OCI-LY1 (cell line): ENCODE measurements at regions not wholly inside any gene's neighbourhood (a gene's known extent, or its start where the extent isn't known, plus 50 kb on each side); places are given as distances from the start of the nearest gene placed in this dataset.

ENCODE experiments used
- H2AFZ ChIP-seq: fragments of 200-600 bp; sonication (generic), shearing (Covaris generic); 2 replicates; pipeline ENCODE4 v1.6.0; 2014; ENCODE audit warnings: antibody characterized with exemption, mild to moderate bottlenecking, low read length
- H3F3A ChIP-seq: fragments of 200-600 bp; sonication (generic), shearing (Covaris generic); 2 replicates; pipeline ENCODE4 v1.6.0; 2014; ENCODE audit warnings: mild to moderate bottlenecking, antibody characterized with exemption, low read length, moderate library complexity; ENCODE audit not compliant: insufficient read depth
- H3K27ac ChIP-seq: fragments of 200-600 bp; sonication (generic); 2 replicates; pipeline ENCODE4 v1.5.1; 2014; ENCODE audit warnings: low read length, mixed run types, mild to moderate bottlenecking, low read depth; ENCODE audit not compliant: poor library complexity, severe bottlenecking
- H3K27me3 ChIP-seq: fragments of 200-600 bp; sonication (generic); 2 replicates; pipeline ENCODE4 v1.6.0; 2014; ENCODE audit warnings: antibody characterized with exemption, mild to moderate bottlenecking, low read length, moderate library complexity; ENCODE audit not compliant: insufficient read depth
- H3K36me3 ChIP-seq: fragments of 200-600 bp; sonication (generic); 2 replicates; pipeline ENCODE4 v1.6.1; 2014; ENCODE audit warnings: mild to moderate bottlenecking, antibody characterized with exemption, low read length, moderate library complexity, mixed read lengths; ENCODE audit not compliant: insufficient read depth
- H3K4me1 ChIP-seq: fragments of 200-600 bp; sonication (generic); 2 replicates; pipeline ENCODE4 v1.5.1; 2014; ENCODE audit warnings: mild to moderate bottlenecking, low read length, moderate library complexity; ENCODE audit not compliant: insufficient read depth, severe bottlenecking
- H3K4me2 ChIP-seq: fragments of 200-600 bp; sonication (generic), shearing (Covaris generic); 2 replicates; pipeline ENCODE4 v1.6.1; 2014; ENCODE audit warnings: low read length
- H3K4me3 ChIP-seq: fragments of 200-600 bp; sonication (generic); 2 replicates; pipeline ENCODE4 v1.5.1; 2014; ENCODE audit warnings: low read length, low read depth, mild to moderate bottlenecking, mixed read lengths; ENCODE audit not compliant: poor library complexity, severe bottlenecking
- H3K79me2 ChIP-seq: fragments of 200-600 bp; shearing (Covaris generic); 2 replicates; pipeline ENCODE4 v1.6.1; 2016; ENCODE audit warnings: mixed run types, low read length, mixed read lengths; ENCODE audit not compliant: insufficient read depth
- H3K9ac ChIP-seq: fragments of 200-600 bp; sonication (generic), shearing (Covaris generic); 2 replicates; pipeline ENCODE4 v1.6.1; 2014; ENCODE audit warnings: mild to moderate bottlenecking, low read length, mixed read lengths
- H3K9me2 ChIP-seq: fragments of 200-600 bp; sonication (generic), shearing (Covaris generic); 2 replicates; pipeline ENCODE4 v1.6.1; 2014; ENCODE audit warnings: low read depth, mild to moderate bottlenecking, low read length, mixed read lengths
- H3K9me3 ChIP-seq: fragments of 200-600 bp; shearing (Covaris generic); 2 replicates; pipeline ENCODE4 v1.6.1; 2014; ENCODE audit warnings: low read length, mixed read lengths
- H4K20me1 ChIP-seq: fragments of 200-600 bp; sonication (generic), shearing (Covaris generic); 2 replicates; pipeline ENCODE4 v1.6.0; 2016; ENCODE audit warnings: mild to moderate bottlenecking, low read length; ENCODE audit not compliant: insufficient read depth
- CTCF ChIP-seq: fragments of 200-600 bp; sonication (generic), shearing (Covaris generic); IDR thresholded peaks from 2 replicates; pipeline ENCODE4 v1.5.1; 2017; ENCODE audit warnings: mild to moderate bottlenecking, antibody characterized with exemption, low read length, moderate library complexity, mixed read lengths
- EZH2 ChIP-seq: fragments of 200-600 bp; sonication (generic), shearing (Covaris generic); IDR thresholded peaks from 2 replicates; pipeline ENCODE4 v1.8.0; 2017; ENCODE audit warnings: borderline replicate concordance, mixed run types, mild to moderate bottlenecking, antibody characterized with exemption, low read length, moderate library complexity, mixed read lengths

- Histone ChIP-seq H3K9ac (no peak overlapping the region), H3F3A (no peaks in the 10 kb centered on the region), H3K9me2 (no peaks in the 10 kb centered on the region), H3K4me2 (no peak overlapping the region), H3K27me3 (no peaks in the 10 kb centered on the region), H3K36me3 (no peaks in the 10 kb centered on the region), H3K79me2 (no peaks in the 10 kb centered on the region), H3K4me1 (no peaks in the 10 kb centered on the region), H3K9me3 (no peaks in the 10 kb centered on the region), H4K20me1 (no peaks in the 10 kb centered on the region), H3K4me3 (no peak overlapping the region), H2AFZ (no peak overlapping the region), H3K27ac (no peak overlapping the region)
- no peak for TF ChIP-seq EZH2
- TF ChIP-seq CTCF, result no peak
Measured at GRCh38 chr12:20050221-20050620, 318.1 kb upstream of the PDE3A start.

GRCh38 chr12:20053782-20054181, 314.6 kb upstream of the PDE3A start:
- Histone ChIP-seq H3K4me1 (no peaks in the 10 kb centered on the region), H3K79me2 (no peaks in the 10 kb centered on the region), H3K4me2 (no peak overlapping the region), H3K9me3 (no peaks in the 10 kb centered on the region), H3K9me2 (no peaks in the 10 kb centered on the region), H3K4me3 (no peak overlapping the region), H4K20me1 (no peaks in the 10 kb centered on the region), H3F3A (no peaks in the 10 kb centered on the region), H3K27ac (no peak overlapping the region), H3K9ac (no peak overlapping the region), H3K36me3 (no peaks in the 10 kb centered on the region), H2AFZ (no peak overlapping the region), H3K27me3 (no peaks in the 10 kb centered on the region)
- TF ChIP-seq EZH2 (no peak), CTCF (no peak)

- Histone ChIP-seq H3K27ac (no peak overlapping the region), H3F3A (no peaks in the 10 kb centered on the region), H3K36me3 (no peaks in the 10 kb centered on the region), H3K9me3 (no peaks in the 10 kb centered on the region), H3K9me2 (no peaks in the 10 kb centered on the region), H3K4me2 (no peak overlapping the region), H3K9ac (no peak overlapping the region), H3K27me3 (no peaks in the 10 kb centered on the region), H3K4me3 (no peak overlapping the region), H2AFZ (no peak overlapping the region), H3K79me2 (no peaks in the 10 kb centered on the region), H4K20me1 (no peaks in the 10 kb centered on the region), H3K4me1 (no peaks in the 10 kb centered on the region)
- no peak for TF ChIP-seq EZH2
- no peak for TF ChIP-seq CTCF
Measured at GRCh38 chr12:20055856-20056255, 312.5 kb upstream of the PDE3A start.
